PFSK-1 (cell line): ENCODE measurements at regions not wholly inside any gene's neighbourhood (a gene's known extent, or its start where the extent isn't known, plus 50 kb on each side); places are given as distances from the start of the nearest gene placed in this dataset.

ENCODE experiments used
- POLR2AphosphoS5 ChIP-seq: IDR thresholded peaks from 2 replicates; pipeline ENCODE4 v1.6.1; 2012; ENCODE audit warnings: low read depth, mild to moderate bottlenecking, control low read depth, low read length, moderate library complexity
- TAF1 ChIP-seq: IDR thresholded peaks from 2 replicates; pipeline ENCODE4 v1.6.1; 2012; ENCODE audit warnings: low read length, control low read depth, borderline replicate concordance; ENCODE audit not compliant: insufficient read depth
- TF ChIP-seq, protein P1 (sequence below), 2 experiments: IDR thresholded peaks; 2 replicates each; pipeline versions ENCODE4 v1.6.1 to v1.8.0; 2011 to 2012; ENCODE audit warnings: low read depth in 2 of 2, low read length in 2 of 2, control low read depth in 1 of 2, inconsistent platforms in 1 of 2, mild to moderate bottlenecking in 1 of 2, moderate library complexity in 1 of 2; ENCODE audit not compliant: insufficient read depth in 1 of 2

DNA sequence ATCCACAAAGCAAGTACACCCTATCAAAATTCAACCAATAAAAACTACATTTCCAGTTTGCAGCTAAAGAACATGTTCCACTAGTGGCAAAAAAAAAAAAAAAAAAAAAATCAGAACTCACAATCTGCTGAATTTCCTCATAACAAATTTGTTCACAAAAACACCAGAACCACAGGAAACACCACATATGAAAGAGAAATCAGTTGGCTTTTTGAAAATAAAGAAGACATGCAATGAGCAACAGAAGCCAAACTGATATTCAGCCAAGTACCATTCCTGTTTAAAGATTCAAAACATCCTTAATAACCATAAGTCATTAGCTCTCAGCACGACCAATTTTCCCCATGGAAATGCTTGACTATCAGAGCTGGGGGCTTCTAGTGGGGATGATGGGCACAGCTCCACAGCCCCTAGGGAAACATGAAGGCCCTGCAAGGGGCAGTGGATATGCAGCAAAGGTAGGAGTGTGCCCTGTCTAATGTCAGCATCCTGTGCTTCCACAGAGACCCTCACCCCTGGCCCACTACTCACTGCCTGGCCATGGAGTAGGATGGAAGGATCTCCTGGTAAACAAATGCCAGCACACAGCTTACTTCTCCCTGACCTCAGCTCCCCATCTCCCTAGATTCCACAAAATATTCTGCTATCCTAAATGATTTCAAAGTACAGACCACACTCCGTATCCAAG, 74.0 kb upstream of the DOCK9 start:
- TF ChIP-seq TAF1 (no peak), POLR2AphosphoS5 (no peak)
- TF ChIP-seq, protein P1, sequence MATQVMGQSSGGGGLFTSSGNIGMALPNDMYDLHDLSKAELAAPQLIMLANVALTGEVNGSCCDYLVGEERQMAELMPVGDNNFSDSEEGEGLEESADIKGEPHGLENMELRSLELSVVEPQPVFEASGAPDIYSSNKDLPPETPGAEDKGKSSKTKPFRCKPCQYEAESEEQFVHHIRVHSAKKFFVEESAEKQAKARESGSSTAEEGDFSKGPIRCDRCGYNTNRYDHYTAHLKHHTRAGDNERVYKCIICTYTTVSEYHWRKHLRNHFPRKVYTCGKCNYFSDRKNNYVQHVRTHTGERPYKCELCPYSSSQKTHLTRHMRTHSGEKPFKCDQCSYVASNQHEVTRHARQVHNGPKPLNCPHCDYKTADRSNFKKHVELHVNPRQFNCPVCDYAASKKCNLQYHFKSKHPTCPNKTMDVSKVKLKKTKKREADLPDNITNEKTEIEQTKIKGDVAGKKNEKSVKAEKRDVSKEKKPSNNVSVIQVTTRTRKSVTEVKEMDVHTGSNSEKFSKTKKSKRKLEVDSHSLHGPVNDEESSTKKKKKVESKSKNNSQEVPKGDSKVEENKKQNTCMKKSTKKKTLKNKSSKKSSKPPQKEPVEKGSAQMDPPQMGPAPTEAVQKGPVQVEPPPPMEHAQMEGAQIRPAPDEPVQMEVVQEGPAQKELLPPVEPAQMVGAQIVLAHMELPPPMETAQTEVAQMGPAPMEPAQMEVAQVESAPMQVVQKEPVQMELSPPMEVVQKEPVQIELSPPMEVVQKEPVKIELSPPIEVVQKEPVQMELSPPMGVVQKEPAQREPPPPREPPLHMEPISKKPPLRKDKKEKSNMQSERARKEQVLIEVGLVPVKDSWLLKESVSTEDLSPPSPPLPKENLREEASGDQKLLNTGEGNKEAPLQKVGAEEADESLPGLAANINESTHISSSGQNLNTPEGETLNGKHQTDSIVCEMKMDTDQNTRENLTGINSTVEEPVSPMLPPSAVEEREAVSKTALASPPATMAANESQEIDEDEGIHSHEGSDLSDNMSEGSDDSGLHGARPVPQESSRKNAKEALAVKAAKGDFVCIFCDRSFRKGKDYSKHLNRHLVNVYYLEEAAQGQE (IDR thresholded peaks at IDR 0.05; ENCODE audit: insufficient read depth in 1 of 2, low read depth in 2 of 2, low read length in 2 of 2) = no peak
